Neural progenitor cell (in vitro differentiated cells): ENCODE measurements at regions not wholly inside any gene's neighbourhood (a gene's known extent, or its start where the extent isn't known, plus 50 kb on each side); places are given as distances from the start of the nearest gene placed in this dataset.

ENCODE experiments used
- CTCF ChIP-seq: fragments of 200-600 bp; sonication (generic); IDR thresholded peaks from 2 replicates; pipeline ENCODE4 v1.5.1; 2017; ENCODE audit warnings: antibody characterized with exemption, mild to moderate bottlenecking
- EZH2phosphoT487 ChIP-seq: fragments of 200-600 bp; sonication (generic); IDR thresholded peaks from 2 replicates; pipeline ENCODE4 v1.6.1; 2017; ENCODE audit warnings: antibody characterized with exemption

- TF ChIP-seq CTCF (no peak), EZH2phosphoT487 (no peak)
These were observed 99.4 kb upstream of the PGRMC2 start for GRCh38 chr4:128386761-128387599.
